ENCODE measurements at regions not wholly inside any gene's neighbourhood (a gene's known extent, or its start where the extent isn't known, plus 50 kb on each side); places are given as distances from the start of the nearest gene placed in this dataset.

DNA sequence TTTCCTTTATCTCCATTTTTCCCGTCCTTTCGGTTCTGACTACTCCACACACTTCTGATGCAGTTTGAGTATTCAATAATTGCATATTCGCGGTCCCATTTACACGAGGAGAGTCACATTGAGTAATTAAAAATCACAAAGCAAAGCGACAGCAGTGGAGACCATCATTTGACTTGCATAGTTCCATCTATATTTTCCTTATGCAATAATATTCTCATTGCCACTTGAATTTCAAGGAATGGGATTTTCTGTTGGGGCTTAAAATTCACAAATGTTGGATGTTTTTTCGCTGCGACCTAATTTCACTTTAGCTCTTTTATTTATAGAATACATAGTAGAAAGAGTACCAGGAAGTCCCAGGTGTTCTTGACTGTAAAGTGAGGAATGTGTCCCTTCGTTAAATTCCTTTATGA is 186.8 kb downstream of the ZEB2 start:
- TF ChIP-seq, protein P1, sequence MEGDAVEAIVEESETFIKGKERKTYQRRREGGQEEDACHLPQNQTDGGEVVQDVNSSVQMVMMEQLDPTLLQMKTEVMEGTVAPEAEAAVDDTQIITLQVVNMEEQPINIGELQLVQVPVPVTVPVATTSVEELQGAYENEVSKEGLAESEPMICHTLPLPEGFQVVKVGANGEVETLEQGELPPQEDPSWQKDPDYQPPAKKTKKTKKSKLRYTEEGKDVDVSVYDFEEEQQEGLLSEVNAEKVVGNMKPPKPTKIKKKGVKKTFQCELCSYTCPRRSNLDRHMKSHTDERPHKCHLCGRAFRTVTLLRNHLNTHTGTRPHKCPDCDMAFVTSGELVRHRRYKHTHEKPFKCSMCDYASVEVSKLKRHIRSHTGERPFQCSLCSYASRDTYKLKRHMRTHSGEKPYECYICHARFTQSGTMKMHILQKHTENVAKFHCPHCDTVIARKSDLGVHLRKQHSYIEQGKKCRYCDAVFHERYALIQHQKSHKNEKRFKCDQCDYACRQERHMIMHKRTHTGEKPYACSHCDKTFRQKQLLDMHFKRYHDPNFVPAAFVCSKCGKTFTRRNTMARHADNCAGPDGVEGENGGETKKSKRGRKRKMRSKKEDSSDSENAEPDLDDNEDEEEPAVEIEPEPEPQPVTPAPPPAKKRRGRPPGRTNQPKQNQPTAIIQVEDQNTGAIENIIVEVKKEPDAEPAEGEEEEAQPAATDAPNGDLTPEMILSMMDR (IDR thresholded peaks at IDR 0.05; ENCODE audit: borderline replicate concordance, control extremely low read depth, extremely low read depth, insufficient read depth, missing control alignments) = no peak
- in situ Hi-C loops (cut with MboI; ENCODE audit: low sequenced_read_pairs, unreplicated experiment) = no loop called here
- DNase-seq (ENCODE audit: low spot score) = no peak

DNA sequence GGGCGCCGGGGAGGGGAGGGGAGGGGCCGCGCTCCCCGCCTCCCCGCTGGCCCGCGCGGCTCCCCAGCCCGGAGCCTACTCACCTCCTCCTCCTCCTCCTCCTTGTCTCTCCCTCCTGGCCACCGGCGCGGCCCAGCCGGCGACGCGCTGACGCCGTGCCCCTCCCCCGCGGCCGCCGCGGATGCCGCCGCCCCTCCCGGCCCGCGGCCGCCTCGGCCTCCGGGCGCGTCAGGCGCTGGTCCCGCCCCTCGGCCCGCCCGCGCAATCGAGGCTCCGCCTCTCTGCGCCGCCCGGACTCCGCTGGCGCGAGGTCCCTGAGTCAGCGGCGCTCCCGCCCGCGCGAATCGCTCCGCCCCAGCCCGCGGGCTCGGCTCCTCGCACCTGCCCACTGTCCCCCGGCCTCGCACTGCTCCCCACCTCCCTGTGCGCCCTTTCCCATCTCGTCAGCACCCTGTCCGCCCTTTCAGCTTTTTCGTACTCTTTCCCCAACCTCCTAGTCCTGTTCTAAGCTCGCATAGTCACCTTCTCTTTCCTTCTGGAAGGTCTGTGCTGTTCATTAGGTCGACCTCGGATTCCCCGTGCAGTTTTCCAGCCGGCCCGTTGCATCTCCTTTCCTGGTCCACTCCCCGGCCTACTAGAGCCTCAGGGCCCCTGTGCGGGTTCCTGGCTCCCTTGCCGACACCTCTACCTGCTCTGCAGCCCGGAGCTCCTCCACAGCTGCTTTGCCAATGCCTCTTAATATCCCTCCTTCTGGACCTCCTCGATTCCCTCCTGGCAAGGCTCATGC is 187.4 kb downstream of the ZEB2 start:
- peak; percentile 95 for DNase-seq (ENCODE audit: low spot score)
- TF ChIP-seq, protein P1 (IDR thresholded peaks at IDR 0.05; ENCODE audit: borderline replicate concordance, control extremely low read depth, extremely low read depth, insufficient read depth, missing control alignments) = no peak
- in situ Hi-C loops (cut with MboI; ENCODE audit: low sequenced_read_pairs, unreplicated experiment) = no loop called here

DNA sequence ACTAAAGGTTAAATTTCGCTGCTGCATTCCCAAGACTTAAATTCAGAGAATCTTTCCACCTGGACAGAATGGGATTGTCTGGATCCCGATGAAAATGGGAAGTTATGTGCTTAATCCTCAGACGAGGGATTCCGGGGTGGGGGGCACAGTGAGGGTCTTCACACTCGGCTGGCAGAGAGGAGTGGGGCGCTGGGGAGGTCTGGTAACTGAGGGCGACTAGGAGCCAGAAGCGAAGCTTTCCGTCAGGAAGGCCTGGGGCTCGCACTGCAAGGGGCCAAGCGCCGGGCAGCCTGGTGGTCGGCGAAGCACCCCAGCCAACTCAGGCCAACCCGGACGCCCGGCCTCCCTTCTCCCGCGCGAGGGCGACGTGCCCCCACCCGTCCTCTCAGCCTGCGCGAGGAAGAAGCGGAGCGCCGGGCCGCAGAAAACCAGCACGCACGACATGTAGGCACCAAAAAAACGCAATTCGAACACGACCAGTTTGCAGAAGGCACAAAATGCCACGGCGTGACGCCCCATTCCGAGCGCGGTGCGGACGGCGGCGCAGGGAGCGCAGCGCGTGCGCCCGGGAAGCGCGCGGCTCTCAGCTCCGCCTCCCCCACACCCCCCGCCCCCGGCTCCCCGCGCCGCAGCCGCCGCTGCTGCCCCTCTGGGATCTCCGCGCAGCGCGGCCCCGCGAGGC is 188.1 kb downstream of the ZEB2 start:
- in situ Hi-C loops (cut with MboI; ENCODE audit: low sequenced_read_pairs, unreplicated experiment) = no loop called here
- DNase-seq (ENCODE audit: low spot score) = no peak
- TF ChIP-seq, protein P1 (IDR thresholded peaks at IDR 0.05; ENCODE audit: borderline replicate concordance, control extremely low read depth, extremely low read depth, insufficient read depth, missing control alignments) = peak; percentile 56

DNA sequence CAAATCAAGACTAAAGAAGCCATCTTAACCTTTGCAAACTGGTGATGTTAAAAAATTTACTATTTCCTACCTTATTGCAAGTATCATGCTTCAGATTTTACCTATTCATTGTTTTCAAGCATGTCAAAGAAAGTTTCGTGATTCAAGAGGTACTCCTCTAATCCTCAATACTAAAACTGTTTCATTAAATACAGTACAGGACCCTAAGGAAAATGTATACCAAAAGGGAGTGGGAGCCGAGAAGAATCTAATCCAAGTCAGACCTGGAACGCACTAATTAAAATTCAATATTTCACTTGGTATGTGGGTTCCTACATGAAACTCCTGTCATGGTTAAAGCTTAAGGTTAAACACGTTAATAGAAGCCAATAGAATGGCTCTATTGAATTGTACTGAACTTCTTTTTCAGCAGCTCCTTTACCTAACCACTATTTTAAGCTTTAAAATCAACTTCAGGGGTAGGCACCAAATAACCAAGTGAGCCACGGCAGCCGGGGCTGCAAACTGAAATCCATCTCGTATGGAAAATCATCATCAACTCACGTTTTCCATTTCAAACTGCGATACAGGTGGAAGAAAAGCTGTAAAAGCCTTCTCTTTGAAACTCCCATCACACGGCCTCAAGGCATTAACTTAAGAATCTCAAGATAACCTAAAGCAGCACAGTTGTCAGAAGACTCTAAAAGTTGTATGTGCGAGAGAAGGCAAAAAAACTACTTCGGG is 188.8 kb downstream of the ZEB2 start:
- in situ Hi-C loops (cut with MboI; ENCODE audit: low sequenced_read_pairs, unreplicated experiment) = no loop called here

DNA sequence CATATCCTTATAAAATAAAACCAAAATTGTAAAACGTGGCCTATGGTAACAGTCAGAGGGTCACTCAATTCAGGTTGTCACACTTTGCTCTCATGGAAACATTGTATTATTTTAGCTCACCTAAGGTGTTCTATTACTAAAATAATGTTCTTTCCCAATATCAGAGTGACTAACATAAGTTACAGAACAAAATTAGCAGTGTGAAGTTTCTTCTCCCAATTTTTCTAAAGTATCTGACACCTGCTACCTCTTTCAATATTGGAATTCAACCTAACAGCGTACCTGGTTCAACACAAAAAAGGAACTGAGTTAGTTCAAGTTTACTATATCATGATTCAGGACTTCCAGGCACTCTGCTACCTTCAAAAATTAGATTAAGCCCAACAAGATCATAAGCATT is 190.4 kb downstream of the ZEB2 start:
- in situ Hi-C loops (cut with MboI; ENCODE audit: low sequenced_read_pairs, unreplicated experiment) = no loop called here
- no peak for DNase-seq (ENCODE audit: low spot score)
- TF ChIP-seq, protein P1 (IDR thresholded peaks at IDR 0.05; ENCODE audit: borderline replicate concordance, control extremely low read depth, extremely low read depth, insufficient read depth, missing control alignments) = no peak

More for the DNA sequence above, 188.8 kb downstream of the ZEB2 start:
- TF ChIP-seq, protein P1 (IDR thresholded peaks at IDR 0.05; ENCODE audit: borderline replicate concordance, control extremely low read depth, extremely low read depth, insufficient read depth, missing control alignments) = no peak
- no peak for DNase-seq (ENCODE audit: low spot score)

DNA sequence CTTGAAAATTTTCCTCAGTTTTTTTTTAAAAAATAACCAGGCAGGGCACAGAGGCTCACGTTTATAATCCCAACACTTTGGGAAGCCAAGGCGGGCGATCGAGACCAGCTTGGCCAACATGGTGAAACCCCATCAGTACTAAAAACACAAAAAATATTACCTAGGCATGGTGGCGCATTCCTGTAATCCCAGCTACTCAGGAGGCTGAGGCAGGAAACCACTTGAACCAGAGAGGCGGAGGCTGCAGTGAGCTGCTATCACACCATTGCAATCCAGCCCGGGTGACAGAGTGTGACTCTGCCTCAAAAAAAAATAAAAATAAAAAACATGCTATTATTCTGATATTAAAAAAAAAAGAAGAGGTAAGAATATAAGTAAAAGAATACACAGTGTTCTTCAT is 191.0 kb downstream of the ZEB2 start:
- TF ChIP-seq, protein P1 (IDR thresholded peaks at IDR 0.05; ENCODE audit: borderline replicate concordance, control extremely low read depth, extremely low read depth, insufficient read depth, missing control alignments) = no peak
- in situ Hi-C loops (cut with MboI; ENCODE audit: low sequenced_read_pairs, unreplicated experiment) = no loop called here
- DNase-seq (ENCODE audit: low spot score) = no peak
